HFFc6 (cell line): ENCODE measurements at regions not wholly inside any gene's neighbourhood (a gene's known extent, or its start where the extent isn't known, plus 50 kb on each side); places are given as distances from the start of the nearest gene placed in this dataset.
A peak's percentile ranks its signal among the peaks of the same experiment; 100 is the strongest.

Experiments
- DNase-seq: peaks from one replicate; pipeline ENCODE4 v3.0.0-alpha.2; 2018
- H3K27ac Mint-ChIP-seq: 2 replicates; pipeline ENCODE4 v1.8.0; 2020; ENCODE audit warnings: mild to moderate bottlenecking, mixed read lengths
- H3K27me3 Mint-ChIP-seq: 2 replicates; pipeline ENCODE4 v1.8.0; 2021; ENCODE audit warnings: mild to moderate bottlenecking, moderate library complexity, mixed read lengths; ENCODE audit not compliant: insufficient read depth
- H3K36me3 Mint-ChIP-seq: 2 replicates; pipeline ENCODE4 v1.8.0; 2021; ENCODE audit warnings: low read depth, mixed read lengths
- H3K4me1 Mint-ChIP-seq: 2 replicates; pipeline ENCODE4 v1.8.0; 2020; ENCODE audit warnings: low read depth, mixed read lengths
- H3K4me3 Mint-ChIP-seq: 2 replicates; pipeline ENCODE4 v1.8.0; 2020; ENCODE audit warnings: mild to moderate bottlenecking, moderate library complexity, mixed read lengths
- H3K9me3 Mint-ChIP-seq: 2 replicates; pipeline ENCODE4 v1.8.0; 2020; ENCODE audit warnings: mild to moderate bottlenecking, mixed read lengths
- CTCF ChIP-seq: fragments of 200-600 bp; sonication (generic); IDR thresholded peaks from 2 replicates; pipeline ENCODE4 v1.5.0; 2021; ENCODE audit warnings: antibody characterized with exemption, mild to moderate bottlenecking

- DNase-seq, result peak; percentile 88
- H3K4me1 Mint-ChIP-seq, result peaks cover 27% of the 10 kb centered on the region
- no peaks in the 10 kb centered on the region for H3K36me3 Mint-ChIP-seq
- TF ChIP-seq CTCF, result no peak
- H3K27me3 Mint-ChIP-seq, result no peaks in the 10 kb centered on the region
- no peaks in the 10 kb centered on the region for H3K9me3 Mint-ChIP-seq
- H3K4me3 Mint-ChIP-seq, result peak overlapping the region; percentile 28; the same call in 1 of the 2 replicates
- H3K27ac Mint-ChIP-seq, result peak overlapping the region; percentile 81
Observed at GRCh38 chr1:99457381-99458165, 188.3 kb upstream of the PALMD start.

GRCh38 chr1:99461499-99461898 lies 184.4 kb upstream of the PALMD start:
- no peaks in the 10 kb centered on the region; the same call in 1 of the 2 replicates for H3K36me3 Mint-ChIP-seq
- H3K4me1 Mint-ChIP-seq, result peaks cover 48% of the 10 kb centered on the region
- H3K9me3 Mint-ChIP-seq, result no peaks in the 10 kb centered on the region
- H3K27me3 Mint-ChIP-seq, result no peaks in the 10 kb centered on the region; the same call in 1 of the 2 replicates
- H3K4me3 Mint-ChIP-seq, result no peak overlapping the region
- no peak for TF ChIP-seq CTCF
- no peak overlapping the region for H3K27ac Mint-ChIP-seq
- DNase-seq, result no peak

GRCh38 chr1:99464738-99465137 lies 181.2 kb upstream of the PALMD start:
- Mint-ChIP-seq H3K27me3 (no peaks in the 10 kb centered on the region; the same call in 1 of the 2 replicates), H3K27ac (no peak overlapping the region), H3K36me3 (no peaks in the 10 kb centered on the region; the same call in 1 of the 2 replicates), H3K4me1 (peaks cover 30% of the 10 kb centered on the region), H3K4me3 (no peak overlapping the region), H3K9me3 (no peaks in the 10 kb centered on the region)
- no peak for TF ChIP-seq CTCF
- DNase-seq, result no peak

- H3K27ac Mint-ChIP-seq, result peak overlapping the region; percentile 81
- TF ChIP-seq CTCF, result no peak
- H3K9me3 Mint-ChIP-seq, result no peaks in the 10 kb centered on the region
- peak overlapping the region; percentile 39; the same call in 1 of the 2 replicates for H3K4me3 Mint-ChIP-seq
- H3K4me1 Mint-ChIP-seq, result peaks cover 33% of the 10 kb centered on the region
- DNase-seq, result peak; percentile 87
- H3K27me3 Mint-ChIP-seq, result no peaks in the 10 kb centered on the region; the same call in 1 of the 2 replicates
- no peaks in the 10 kb centered on the region; the same call in 1 of the 2 replicates for H3K36me3 Mint-ChIP-seq
Observed at GRCh38 chr1:99465176-99465900, 180.6 kb upstream of the PALMD start.

GRCh38 chr1:99467645-99468044 lies 178.3 kb upstream of the PALMD start:
- no peaks in the 10 kb centered on the region for H3K9me3 Mint-ChIP-seq
- no peak for TF ChIP-seq CTCF
- no peaks in the 10 kb centered on the region; the same call in 1 of the 2 replicates for H3K36me3 Mint-ChIP-seq
- H3K4me3 Mint-ChIP-seq, result no peak overlapping the region
- H3K27me3 Mint-ChIP-seq, result no peaks in the 10 kb centered on the region; the same call in 1 of the 2 replicates
- no peak overlapping the region for H3K27ac Mint-ChIP-seq
- DNase-seq, result no peak
- peaks cover 33% of the 10 kb centered on the region for H3K4me1 Mint-ChIP-seq
